ENCODE measurements at regions not wholly inside any gene's neighbourhood (a gene's known extent, or its start where the extent isn't known, plus 50 kb on each side); places are given as distances from the start of the nearest gene placed in this dataset.
A peak's percentile ranks its signal among the peaks of the same experiment; 100 is the strongest.
"Not testable (repeated sequence)": the region's sequence is repeated elsewhere in the genome, so short reads cannot be mapped to it uniquely, and the experiment has no call there.

DNA sequence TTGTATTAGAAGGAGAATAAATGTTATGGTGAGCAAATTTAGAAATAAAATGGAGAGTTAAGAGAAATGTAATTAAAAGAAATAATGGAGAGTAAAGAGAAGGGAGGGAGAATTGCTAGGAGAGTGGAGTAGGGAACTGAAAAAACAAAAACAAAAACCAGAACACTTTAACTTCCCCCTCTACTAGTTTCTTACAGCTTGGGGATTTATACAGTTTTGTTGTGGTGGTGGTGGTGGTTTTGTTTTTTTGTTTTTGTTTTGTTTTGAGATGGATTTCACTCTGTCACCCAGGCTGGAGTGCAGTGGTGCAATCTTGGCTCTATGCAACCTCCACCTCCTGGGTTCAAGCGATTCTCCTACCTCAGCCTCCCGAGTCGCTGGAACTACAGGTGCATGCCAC lies 322.4 kb downstream of the TMEM167A start:
- no peak for DNase-seq (ENCODE audit: low spot score)

- no peak for DNase-seq (ENCODE audit: low spot score)
Observed at GRCh38 chr5:82754036-82754746, 323.0 kb downstream of the TMEM167A start.

DNA sequence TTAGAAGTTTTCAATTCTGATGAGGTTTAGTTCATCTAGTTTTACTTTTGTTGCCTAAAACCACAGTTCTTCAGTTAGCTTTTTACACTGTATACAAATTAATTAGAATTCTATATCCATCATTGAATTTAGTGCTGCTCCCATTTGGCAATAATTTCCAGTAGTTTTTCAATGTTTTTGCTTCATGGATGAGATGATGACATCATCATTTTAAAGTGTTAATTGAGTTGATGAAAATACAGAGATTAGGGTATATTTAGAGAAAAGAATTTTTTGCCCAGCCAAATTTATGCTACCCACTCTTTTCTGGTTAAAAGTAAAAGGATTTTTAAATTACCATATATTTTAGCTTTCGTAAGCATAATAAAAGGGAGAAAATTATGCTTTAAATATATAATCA lies 323.8 kb downstream of the TMEM167A start:
- DNase-seq (ENCODE audit: low spot score): no peak

DNA sequence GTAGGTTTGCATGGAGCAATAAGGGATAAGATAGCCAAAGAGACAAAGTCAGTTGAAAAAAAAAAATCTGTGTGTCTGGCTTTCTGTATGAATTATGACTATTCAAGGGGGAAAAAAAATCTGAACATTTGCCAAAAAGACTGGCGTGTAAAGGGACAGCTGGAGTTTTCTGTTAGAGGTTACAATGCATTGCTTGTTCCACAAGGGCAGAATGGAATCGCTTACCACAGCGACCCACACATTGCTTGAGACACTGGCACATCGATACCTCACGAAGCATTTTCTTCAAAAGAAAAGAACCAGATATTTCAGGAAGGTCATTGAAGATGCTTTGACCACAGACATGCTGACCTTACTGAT lies 327.8 kb downstream of the TMEM167A start:
- DNase-seq (ENCODE audit: low spot score): peak; percentile 94

DNA sequence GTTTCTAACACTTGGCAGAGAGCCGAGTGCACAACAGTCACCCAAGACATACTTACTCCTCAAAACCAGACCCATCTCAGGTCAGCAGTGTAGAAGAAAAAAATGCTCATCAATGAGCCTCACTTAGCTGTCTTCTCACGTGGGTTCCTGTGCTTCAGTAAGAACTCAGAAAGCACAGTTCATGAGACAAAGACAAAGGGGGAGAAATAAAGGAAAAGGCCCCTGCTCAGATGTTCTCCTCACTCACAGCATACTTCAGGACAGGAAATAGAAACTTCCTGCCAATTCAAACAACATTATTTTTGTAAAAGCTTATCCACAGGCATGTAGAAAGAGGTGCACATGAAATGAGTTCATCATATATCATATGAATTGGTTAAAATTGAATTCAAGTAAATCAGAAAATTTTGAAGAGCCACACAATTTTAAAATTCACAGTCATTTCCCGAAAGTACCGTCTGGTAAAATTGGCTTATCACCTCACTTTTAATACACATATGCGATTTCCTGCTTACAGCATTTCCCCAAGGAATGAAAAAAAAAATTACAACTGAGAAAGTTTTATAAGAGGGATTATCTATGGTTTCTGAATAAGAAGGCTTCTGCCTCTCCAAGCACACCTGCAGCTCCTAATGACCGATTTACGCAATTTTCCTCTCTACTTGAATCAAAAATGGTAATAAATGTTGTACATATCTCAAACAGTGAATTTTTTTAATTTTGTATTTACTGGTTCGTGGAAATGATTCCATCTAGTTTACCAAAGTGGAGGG lies 328.3 kb downstream of the TMEM167A start:
- DNase-seq (ENCODE audit: low spot score): peak; percentile 30

DNA sequence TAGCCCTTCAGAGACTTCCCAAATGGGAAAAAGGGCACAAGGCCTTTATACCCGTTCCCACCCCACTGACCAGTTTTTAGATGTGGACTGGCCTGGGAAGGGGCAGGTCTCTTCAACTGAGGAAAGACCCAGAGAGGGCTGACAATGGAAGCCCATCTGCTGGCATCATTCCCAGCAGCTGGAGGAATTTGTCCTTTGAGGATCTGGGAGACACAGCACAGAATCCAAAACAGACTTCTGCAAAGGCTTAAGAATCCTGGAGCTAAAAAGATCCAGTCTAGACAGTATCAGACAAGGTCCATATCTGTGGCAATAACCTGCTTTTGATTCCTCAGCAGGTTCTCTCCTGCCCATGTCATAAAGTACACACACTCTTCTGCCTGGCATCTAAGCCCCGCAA lies 329.2 kb downstream of the TMEM167A start:
- peak; percentile 4 for DNase-seq (ENCODE audit: low spot score)

DNA sequence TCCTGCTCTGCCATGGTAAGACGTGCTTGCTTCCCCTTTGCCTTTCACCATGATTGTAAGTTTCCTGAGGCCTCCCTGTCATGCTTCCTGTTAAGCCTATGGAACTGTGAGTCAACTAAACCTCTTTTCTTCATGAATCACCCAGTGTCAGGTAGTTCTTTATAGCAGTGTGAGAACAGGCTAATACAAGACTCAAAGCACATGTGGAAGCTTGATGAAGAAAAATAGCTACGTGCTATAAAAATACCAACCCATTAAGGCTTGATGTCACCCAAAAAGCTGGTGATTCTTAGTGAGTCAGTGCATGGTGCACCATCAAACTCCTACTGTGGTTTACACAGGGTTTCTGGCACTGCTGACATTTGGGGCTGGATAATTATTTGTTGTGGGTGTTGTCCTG lies 332.2 kb downstream of the TMEM167A start:
- no peak for DNase-seq (ENCODE audit: low spot score)

GRCh38 chr5:82738681-82739269 lies 338.4 kb downstream of the TMEM167A start:
- DNase-seq (ENCODE audit: low spot score): no peak

- DNase-seq (ENCODE audit: low spot score): no peak
Observed at GRCh38 chr5:82735160-82735789, 341.9 kb downstream of the TMEM167A start.

DNA sequence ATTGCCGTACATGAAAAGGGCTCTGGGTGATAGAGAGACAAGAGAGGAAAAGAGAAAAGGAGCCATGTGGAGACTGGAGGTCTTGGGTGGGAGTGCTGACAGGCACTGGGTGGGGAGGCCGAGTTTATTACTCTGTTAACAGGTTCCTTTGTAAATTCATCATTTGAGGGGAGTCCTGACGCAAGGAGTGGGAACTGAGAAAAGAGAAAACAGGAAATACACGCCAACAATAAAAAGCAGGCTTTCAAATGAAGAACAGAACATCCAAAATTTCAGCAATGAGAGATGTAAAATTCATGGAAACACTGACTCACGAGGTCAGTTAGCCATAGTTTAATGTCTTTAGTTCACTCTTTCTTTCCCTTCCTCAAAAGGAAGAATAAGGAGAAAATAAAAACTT lies 342.8 kb downstream of the TMEM167A start:
- no peak for DNase-seq (ENCODE audit: low spot score)

GRCh38 chr5:82730913-82731312 lies 346.3 kb downstream of the TMEM167A start:
- no peak for DNase-seq (ENCODE audit: low spot score)

DNA sequence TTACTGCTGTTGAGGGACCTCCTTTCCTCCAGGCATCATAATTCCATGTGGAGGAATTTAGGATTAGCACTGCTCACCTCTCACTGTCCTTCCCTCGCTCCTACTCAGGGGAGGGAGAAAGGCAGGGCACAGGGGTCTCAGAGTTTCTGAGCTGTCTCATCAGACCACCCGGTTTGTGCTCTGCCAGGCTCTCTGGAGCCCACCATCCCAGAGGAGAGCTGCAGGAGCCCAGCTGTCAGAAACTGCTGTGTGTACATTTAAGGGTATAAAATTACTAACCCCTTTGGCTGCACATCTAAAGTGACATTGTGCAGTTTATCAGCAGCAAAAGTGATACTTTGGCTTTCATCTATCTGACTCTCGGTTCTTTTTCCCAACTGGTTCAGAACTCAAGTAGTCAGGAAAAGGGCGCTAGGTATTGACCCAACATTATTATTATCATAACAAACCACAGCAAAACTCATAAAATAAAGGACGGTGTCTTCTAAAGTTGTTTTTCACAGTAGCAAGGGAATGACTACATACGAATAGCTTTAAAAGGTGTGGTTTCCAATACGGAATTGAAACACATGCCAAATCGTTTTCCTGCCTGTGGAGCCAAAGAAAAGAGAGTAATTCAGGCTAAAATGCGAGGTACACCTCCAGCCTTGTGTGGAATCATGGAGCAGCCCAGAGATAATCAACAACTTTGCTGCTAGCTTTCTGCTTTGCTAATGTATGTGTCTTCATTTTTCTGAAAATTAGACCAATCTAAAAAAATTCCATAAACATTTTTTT lies 348.1 kb downstream of the TMEM167A start:
- DNase-seq (ENCODE audit: low spot score): no peak

GRCh38 chr5:82723168-82723567 lies 354.0 kb downstream of the TMEM167A start:
- DNase-seq (ENCODE audit: low spot score): no peak

GRCh38 chr5:82721087-82721410 lies 356.1 kb downstream of the TMEM167A start:
- DNase-seq (ENCODE audit: low spot score): no peak

GRCh38 chr5:82720213-82721086 lies 356.7 kb downstream of the TMEM167A start:
- no peak for DNase-seq (ENCODE audit: low spot score)

- DNase-seq (ENCODE audit: low spot score): no peak
Observed at GRCh38 chr5:82719368-82719767, 357.8 kb downstream of the TMEM167A start.

DNA sequence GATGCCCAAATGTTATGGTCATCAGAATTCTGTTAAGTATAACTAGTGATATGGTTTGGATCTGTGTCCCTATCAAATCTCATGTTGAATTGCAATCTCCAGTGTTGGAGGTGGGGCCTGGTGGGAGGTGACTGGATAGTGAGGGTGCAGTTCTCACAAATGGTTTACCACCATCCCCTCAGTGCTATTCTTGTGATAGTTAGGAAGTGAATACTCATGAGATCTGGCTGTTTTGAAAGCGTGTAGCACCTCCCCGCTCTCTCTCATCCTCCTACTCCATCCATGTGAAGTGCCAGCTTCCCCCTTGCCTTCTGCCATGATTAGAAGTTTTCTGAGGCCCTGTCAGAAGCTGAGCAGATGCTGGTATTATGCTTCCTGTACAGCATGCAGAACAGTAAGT lies 359.5 kb downstream of the TMEM167A start:
- no peak for DNase-seq (ENCODE audit: low spot score)

DNA sequence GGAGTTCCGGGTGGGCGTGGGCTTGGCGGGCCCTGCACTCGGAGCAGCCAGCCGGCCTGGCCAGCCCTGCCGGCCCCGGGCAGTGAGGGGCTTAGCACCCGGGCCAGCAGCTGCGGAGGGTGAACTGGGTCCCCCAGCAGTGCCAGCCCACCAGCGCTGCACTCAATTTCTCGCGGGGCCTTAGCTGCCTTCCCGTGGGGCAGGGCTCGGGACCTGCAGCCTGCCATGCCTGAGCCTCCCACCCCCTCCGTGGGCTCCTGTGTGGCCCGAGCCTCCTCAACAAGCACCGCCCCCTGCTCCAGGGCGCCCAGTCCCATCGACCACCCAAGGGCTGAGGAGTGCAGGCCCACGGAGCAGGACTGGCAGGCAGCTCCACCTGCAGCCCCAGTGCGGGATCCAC lies 362.5 kb downstream of the TMEM167A start:
- not testable (repeated sequence) for DNase-seq (ENCODE audit: low spot score)

GRCh38 chr5:82713811-82714210 lies 363.4 kb downstream of the TMEM167A start:
- no peak for DNase-seq (ENCODE audit: low spot score)

DNA sequence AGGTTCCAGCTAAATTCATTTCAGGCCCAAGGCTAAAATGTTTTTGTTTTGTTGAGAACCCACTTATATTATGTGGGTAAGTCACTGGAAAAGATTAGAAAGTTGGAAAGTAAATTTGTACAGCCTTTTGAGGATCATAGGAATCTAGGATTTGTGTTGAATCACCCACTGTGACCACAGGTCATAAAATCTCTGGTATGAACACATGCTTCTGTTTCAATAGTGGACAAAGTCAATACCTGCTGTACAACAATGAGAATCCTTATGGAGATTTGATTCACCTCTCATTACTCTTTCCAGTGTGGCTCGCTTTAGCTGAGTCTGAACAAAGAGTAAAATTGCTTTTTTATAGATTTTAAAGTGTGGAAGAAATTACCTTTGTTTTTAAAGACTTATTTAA lies 369.5 kb downstream of the TMEM167A start:
- DNase-seq (ENCODE audit: low spot score): no peak

DNA sequence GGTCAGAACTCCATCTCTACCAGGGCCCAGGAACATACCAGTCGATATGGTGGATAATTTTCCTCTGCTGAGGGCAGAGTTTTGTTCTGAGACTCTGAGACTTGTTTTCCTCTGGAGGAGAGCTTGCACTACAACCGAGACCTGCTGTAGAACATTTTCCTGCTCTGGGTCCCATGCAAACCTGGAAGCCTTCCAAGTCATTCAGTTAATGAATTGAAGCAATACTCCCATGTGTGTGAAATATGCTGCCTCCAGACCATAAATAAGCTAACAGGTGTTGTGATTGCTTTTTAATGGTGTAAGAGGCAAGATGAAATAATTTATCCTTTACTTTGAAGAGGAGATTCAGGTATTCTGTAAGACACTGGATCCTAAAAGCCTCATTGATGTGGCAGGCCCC lies 372.8 kb downstream of the TMEM167A start:
- DNase-seq (ENCODE audit: low spot score): no peak

Data from pons (tissue), 1 donor.